GM18519 (cell line): ENCODE measurements at regions not wholly inside any gene's neighbourhood (a gene's known extent, or its start where the extent isn't known, plus 50 kb on each side); places are given as distances from the start of the nearest gene placed in this dataset.
"Not testable (repeated sequence)": the region's sequence is repeated elsewhere in the genome, so short reads cannot be mapped to it uniquely, and the experiment has no call there.

Experiments used
- ATAC-seq: cut with Tn5 transposase; IDR thresholded peaks from one replicate; pipeline ENCODE4 v1.9.1; 2021; ENCODE audit warnings: mild to moderate bottlenecking, moderate library complexity; ENCODE audit not compliant: unreplicated experiment, low FRiP score

DNA sequence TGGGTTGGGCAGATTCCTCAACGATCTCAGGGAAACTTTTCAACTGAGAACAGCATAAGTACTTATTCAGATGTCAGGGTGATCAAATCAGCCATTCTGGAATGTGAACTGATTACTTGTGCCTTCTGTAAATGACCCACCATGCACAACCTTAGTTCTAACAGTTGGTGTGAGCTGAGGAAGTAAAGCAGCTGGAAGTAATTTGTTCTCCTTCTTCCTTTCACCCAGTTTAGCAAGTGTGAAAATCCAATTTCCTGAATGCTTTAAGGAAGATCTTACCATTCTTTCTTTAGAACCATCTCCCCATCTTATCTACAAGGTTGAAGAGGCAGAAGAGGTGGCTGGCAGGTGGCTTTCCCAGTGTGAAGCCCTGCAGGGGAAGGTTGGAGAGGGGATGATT lies 781.6 kb downstream of the ETS1 start:
- no peak for ATAC-seq

DNA sequence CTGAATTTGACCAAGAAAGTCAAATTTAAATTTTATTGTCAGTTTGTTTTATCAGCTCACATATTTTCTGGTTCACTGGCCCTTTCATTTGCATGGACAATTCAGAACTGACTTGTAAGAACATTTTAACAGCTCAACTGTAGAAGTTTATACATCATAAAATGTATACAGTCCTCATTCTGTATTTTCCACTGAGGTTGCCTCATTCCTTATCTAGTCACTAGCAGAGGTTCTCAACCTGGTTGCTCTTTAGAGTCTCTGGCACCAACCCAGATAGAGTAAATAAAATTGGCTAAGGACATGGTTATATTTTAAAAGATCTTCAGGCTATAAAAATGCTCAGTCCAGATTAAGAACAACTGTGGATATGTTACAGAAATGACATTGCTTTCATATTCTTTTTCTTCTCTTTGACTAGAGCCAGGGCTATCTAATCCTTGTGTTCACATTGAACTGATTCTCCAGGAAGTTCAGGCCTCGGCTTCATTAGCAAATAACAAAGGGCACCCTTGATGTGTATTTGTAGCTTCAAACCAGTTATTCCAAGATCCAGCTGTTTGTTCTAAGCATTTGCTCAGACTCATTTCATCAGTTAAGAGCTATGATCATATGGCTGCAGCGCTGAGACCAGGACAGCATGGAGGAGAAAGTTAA lies 782.5 kb downstream of the ETS1 start:
- no peak for ATAC-seq

DNA sequence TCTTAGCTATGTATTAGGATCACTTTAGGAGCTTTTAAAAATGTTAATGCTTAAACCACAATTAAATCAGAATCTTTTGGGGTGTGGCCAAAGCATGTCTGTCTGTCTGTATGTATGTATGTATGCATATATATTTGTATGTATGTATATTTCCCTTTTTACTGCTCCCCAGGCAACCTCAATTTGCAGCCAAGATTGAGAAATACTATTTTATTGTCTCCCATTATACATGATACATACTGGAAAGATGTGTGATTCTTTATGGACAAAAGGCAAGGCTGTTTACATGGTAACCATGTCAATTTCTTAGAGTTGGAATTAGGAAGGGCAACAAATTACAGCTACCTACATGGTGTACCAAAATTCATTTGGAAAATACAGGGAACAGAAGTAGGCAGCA lies 783.6 kb downstream of the ETS1 start:
- ATAC-seq: no peak

DNA sequence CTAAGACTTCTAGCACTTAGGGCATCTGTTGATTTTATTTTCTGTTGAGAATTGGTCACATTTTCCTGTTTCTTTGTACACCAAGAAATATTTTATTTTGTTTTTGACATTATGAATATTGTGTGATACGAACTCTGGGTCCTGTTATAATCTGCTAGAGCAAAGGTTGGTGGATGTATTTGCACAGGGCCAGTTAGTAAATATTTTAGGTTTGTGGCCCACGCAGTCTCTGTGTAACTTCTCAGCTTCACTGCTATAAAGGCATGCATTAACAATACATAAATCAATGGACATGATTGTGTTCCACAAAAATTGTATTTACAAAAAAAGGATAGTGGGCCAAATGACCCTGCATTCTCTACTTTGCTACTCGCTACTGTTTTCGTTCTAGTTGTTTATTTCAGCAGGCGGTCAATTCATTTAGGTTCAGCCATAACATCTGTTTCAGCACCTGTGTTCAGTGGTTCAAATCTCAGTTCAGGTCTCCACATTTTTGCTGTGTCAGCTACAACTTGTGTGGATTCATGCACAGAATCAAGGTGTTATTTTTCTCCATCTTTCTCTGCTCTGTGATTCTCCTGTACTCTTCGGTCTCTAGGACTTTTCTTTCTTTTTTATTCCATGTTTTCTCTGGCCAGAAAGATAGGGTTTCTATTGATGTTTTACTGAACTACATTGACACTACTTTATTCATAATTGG lies 786.2 kb downstream of the ETS1 start:
- no peak for ATAC-seq

DNA sequence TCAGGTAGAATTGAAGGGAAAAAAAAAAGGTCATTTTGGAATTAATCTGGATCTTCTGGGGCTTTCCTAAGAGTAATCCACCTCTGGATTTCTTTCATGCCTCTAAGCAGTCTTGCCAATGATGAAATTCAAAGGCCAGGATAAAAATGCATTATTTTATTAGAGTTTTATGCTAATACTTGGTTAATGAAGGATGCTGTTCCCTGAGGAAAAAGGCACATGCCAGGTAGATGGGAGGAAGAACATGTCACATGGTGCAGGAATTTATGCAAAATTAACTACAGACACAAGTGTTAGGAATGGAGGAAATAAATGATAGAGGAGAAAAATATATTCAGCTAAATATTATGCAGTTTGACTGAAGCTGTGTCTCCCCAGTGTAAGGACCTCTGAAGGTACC lies 792.0 kb downstream of the ETS1 start:
- ATAC-seq: no peak

DNA sequence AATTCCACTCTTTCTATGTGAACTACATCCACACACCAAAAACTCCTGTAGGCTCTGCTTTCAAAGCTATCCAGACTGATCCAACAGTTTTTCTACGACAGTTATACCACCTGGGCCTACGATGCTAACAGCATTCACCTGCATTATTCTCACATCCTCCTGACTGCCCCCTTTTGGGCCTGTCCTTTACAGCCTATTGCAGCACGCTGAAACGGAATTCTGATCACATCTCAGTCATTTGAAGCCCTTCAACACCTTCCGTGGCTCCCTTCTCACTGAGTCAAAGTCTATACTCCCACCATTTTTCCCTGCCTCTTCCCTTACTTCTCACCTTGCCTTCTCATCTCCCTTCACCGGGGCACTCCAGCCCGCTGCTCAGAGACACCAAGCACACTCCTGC lies 791.3 kb upstream of the KIRREL3 start:
- no peak for ATAC-seq

DNA sequence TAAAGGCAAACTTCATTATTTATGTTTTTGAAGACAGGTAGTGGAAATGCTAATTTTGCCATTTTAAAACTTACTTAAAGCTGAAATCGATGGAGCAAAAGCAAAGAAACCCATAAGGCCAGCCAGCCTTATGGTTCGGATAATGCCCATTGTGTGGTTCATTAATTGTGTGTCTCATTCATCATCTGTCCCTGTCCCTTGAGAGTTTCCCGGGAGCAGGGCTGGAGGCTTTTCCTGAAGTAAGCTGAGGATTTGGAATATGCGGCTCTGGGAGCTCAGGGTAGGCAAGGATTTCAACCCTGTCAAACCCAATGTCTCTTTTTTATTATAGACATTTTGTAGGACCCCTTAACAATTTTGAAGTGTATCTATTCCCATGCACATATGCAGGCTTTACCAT lies 790.0 kb upstream of the KIRREL3 start:
- no peak for ATAC-seq

DNA sequence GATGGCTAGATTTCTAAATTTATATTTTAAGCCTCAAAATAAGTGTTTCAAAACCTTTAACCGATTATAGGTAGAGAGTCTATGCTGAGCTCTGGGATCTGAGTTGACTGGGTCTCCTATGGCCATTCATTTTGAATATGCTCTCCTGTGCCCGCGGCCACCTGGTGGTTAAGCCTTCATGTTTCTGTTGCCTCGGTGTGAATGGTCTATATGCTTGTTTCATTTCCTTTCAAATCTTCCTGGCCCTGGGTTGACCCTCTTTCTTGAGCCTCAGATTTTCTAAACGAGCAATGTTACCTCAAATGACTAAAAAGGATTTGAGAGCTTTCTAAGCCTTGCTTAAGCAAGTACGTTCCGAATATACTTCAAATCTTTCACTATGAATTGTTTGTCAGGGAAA lies 789.4 kb upstream of the KIRREL3 start:
- no peak for ATAC-seq

DNA sequence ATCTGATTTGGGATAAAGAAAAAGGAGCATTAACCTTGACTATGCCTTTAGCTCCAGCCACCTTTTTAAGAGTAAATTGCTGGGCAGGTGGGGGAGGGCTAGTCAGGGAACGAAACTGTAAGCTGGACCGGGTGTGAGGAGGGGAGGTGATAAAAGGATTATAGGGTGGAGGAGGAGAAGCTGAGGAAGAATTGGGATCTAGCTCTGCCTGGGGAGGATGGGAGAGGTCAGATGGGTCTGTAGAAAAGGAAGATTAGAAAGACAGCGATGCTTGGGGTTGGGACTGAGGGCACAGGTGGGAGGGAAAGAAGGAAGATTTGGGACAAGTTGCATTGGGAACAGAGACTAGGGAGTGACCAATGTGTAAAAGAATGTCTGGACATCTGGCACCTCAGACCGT lies 772.4 kb upstream of the KIRREL3 start:
- not testable (repeated sequence) for ATAC-seq

DNA sequence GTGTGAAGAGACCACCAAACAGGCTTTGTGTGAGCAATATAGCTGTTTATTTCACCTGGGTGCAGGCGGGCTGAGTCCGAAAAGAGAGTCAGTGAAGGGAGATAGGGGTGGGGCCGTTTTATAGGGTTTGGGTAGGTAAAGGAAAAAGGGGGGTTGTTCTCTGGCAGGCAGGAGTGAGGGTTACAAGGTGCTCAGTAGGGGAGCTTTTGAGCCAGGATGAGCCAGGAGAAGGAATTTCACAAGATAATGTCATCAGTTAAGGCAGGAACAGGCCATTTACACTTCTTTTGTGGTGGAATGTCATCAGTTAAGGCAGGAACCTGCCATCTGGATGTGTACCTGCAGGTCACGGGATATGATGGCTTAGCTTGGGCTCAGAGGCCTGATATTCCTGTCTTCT lies 768.4 kb upstream of the KIRREL3 start:
- ATAC-seq: not testable (repeated sequence)

DNA sequence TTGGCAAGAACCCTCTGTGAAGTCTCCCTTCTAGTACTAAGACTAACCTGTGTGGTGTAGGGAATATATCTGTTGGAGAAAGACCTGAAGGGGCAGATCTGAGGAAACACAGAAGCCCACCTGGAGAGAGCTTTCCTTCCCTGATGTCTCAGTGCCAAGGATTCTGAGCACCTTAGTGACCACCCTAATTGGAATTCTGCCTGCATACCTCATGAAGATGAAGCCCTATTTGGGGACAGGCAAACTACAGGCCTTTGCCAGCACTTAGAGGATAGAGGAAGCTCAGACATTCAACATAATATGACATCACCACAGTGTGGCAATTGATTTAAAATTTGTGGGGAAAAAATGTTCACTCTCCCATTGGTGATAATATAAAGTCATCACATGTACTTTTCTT lies 766.2 kb upstream of the KIRREL3 start:
- no peak for ATAC-seq

DNA sequence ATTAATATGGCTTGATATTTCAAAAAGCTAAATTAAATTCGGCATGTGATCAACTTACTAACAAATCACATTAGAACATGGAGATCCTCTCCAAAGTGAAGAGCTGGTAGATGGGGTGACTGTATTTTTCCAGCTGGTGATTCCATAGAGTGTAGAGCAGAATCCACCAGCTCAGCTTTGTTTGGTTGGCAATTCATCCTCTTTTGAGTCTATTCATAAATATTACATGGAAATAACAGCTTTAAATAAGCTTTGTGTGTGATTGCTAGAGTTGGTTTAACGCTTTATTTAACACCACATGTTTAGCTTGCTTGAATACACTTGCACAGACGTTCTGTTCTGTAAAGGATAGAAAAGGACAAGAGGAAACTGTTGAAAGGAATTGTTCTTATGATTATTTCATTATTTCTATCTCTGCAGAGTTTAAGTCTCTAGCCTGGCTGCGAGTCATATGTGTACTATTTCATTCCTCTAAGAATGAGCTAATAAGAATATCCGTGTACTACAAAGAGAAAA lies 738.3 kb upstream of the KIRREL3 start:
- no peak for ATAC-seq

DNA sequence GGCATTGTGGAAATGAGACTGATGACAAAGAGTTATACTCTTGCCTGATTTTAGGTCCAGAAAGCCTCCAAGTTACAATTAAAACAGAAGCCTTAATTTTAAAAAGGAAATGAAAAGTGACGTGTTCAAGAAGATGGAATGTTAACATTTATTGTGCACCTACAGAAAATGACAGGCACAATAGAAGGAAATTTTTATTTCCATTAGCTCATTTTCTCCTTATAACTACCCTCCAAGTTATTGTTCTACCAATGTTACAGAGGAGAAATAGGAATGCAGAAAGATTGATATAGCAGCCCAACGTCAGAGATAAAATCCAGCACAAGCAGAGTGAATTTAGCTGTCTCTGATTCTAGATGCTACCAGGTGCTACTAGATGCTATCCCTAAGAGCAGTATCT lies 736.9 kb upstream of the KIRREL3 start:
- ATAC-seq: no peak

DNA sequence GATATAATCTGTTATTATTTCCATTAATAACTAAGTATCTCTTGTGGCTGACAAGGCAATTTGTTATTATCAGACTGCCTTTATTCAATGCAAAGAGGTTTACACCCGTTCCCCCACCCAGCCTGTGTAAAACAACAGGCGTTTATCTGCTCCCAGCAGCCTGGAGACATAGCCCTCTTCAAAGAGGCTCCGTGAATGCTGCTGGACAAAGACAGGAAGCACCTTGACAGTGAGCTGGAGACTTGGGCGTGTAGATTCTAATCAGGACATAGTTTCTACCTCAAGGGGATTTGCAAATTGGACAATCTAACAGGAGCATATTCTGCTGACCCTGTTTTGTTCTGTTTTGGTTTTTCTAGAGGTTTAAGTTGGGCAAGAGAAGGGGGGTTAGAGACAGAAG lies 733.0 kb upstream of the KIRREL3 start:
- ATAC-seq: no peak

DNA sequence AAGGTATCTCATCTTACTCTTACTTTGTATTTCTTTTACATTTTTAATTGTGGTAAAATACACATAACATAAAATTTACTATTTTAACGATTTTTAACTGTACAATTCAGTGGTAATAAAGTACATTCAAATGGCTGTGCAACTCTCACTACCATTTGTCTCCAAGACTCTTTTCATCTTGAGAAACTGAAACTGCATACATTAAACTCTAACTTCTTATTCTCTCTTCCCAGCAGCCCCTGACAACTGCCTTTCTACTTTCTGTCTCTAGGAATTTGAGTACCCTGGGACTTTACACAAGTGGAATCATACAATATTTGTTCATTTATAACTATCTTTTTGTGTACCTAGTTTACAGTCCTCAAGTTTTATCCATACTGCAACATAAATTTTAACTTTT lies 725.8 kb upstream of the KIRREL3 start:
- no peak for ATAC-seq

DNA sequence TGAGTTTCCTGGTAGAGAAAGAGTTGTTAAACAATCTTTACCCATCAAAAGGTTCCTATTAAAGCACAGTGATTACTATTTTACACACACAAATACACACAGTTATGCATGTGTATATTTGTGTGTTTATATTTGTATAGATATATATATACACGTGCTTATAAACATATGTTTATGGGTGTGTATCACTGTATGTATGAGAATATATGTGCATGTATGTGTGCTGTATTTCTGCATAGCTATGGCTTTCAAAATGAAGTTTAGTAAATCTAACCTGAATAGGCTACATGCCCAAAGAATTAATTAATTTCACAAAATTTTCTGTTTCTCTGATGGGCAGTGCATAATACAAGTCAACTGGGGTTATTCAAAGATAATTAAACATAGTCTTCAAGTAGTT lies 723.1 kb upstream of the KIRREL3 start:
- ATAC-seq: no peak

DNA sequence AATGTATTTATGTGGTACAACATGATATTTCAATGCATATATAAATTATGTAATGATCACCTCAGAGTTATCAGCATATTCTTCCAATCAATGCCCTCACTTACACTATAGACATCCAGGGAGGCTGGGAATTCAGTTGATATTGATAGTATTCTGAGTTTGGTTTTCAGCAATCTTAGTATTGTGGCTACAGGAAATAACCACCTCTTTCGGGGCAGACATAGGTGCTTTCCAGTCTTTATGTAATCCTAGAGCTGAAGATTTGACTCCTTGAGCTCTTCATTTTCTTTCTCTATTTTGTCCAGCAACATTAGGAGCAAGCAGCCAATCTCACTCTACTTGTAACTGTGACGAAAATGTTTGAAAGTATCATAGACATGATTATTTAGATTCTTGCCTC lies 712.7 kb upstream of the KIRREL3 start:
- ATAC-seq: no peak

DNA sequence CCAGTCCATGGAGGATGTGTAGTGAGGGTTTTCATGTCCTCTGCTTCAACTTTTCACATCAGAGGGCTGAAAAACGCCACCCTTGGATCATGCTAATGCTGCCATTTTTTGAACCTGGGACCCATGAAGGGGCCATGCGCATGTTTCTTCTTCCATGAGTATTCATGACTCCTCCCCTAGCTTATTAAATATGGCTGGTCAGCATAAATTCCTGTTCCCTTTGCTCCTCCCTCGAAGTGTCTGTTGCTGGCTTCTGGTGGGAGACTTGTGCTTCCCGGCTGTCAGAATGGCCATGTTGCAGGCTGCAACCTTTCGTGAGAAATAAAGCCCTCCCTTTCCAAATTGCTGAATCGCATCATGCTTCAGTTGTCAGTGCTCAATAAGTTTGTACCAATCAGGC lies 711.2 kb upstream of the KIRREL3 start:
- ATAC-seq: no peak

DNA sequence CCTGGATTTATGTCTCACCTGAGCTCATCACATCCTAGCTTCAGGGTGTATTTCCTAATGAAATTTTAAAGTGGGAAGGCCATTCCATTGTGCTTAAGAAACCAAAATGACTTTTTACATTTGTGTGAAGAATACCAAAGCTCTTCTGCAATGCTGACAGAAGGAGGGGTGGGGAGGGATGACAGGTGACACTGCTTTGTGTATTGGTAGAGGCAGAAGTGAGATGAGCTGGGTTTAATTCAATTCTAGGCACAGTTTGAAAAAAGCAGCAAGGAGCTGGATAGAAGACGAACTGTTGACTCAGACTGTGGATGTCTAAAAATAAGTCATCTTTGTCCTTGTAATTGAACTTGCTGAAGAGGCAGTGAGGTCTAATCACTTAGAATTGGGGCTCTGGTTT lies 710.3 kb upstream of the KIRREL3 start:
- ATAC-seq: no peak

DNA sequence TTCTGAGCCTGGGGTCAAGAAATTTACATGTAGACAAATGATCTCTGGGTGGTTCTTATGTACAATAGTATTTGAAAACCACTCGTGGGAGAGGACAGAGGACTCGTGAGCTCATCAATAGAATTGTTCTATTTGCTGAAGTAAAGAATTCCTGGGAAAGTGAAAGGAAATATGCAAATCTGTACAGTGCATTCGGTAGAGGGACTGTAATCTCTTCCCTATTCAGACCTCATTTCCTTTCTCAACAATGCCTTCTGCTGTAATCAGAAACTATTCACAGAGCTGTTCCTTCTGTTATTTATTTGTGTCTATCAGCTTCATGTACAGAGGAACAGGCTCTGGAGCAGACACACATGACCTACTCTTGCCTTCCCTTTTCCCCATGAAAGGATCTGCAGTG lies 709.4 kb upstream of the KIRREL3 start:
- no peak for ATAC-seq

DNA sequence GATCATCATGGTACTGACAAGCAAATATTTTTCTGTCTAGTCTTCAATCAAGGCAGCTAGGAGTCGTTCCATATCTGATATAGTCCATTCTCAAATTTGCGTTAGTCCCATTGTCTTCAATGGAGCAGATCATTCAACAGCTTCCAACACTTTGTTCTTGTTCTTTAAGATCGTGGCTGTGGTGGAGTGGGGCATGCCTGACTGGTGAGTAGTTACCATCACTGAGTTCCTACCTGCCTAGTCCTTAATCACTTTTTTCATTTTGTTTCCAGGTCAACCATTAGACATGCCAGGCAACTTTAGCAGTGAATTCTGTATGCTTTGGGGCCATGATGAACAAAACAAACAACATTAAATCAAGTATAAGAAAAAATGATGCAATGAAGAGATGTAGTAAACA lies 693.1 kb upstream of the KIRREL3 start:
- ATAC-seq: no peak

DNA sequence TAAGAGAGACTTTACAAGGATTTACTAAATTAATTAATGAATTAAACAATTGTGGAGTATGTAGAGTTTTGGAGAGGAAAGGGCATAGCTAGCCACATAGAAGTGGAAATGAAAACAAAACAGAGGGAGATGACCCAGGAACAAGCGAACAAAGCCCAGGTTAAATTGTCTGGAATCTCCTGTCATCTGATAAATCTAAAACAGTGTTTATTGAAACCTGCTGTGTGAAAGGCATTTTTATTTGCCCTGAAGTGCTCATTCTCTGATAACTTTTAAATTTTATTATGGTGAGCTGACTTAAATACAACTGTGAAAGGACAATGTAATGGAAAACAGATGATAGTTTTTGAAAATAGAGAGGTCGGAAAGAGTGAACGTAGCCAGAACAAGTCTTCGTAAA lies 682.8 kb upstream of the KIRREL3 start:
- no peak for ATAC-seq
